ENCODE measurements at regions not wholly inside any gene's neighbourhood (a gene's known extent, or its start where the extent isn't known, plus 50 kb on each side); places are given as distances from the start of the nearest gene placed in this dataset.

DNA sequence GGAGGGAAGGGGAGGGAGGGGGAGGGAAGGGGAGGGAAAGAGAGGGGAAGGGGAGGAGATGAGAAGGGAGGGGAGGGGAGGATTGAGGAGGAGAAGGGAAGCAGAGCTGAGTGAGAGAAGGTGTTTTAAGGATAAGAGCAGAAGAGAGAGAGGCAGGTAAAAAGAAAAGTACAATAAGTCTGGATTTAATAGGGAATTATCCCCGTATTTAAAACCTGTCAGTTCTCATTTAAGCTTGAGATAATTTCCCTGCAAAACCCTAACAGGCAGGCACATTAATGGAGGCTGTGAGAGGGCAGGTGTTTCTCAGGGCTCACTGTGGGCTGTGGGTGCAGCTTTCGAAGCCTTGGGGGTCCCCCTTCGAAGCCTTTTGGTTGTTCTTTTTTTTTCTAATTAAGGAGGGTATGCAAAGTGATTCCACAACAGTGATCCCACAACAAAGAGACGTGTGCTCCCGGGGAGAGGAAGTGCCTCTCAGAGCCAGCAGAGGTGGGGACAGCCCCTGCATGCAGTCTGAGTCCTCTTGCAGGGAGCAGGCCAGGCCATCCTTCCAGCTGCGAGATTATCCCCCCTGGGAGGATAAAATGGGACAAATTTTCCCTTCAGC lies 317.9 kb upstream of the IRX1 start:
- Histone ChIP-seq H4K91ac (replicated peaks; ENCODE audit: insufficient read length, low read length) (no peak overlapping the region), H2BK120ac (replicated peaks; ENCODE audit: low read depth, low read length) (no peak overlapping the region), H3K79me1 (ENCODE audit: low read depth, low read length) (no peaks in the 10 kb centered on the region), H4K8ac (ENCODE audit: extremely low read depth, insufficient read depth, low read length) (no peak overlapping the region), H2BK20ac (ENCODE audit: low read length) (no peak overlapping the region), H3K56ac (replicated peaks; ENCODE audit: insufficient read length, low read depth, low read length) (no peak overlapping the region), H3K79me2 (ENCODE audit: control insufficient read depth in 1 of 2, insufficient read depth in 2 of 2, low read length in 2 of 2) (no peaks in the 10 kb centered on the region), H2AK5ac (ENCODE audit: low read depth, low read length) (no peak overlapping the region), H3K27me3 (replicated peaks in 1 of 4; ENCODE audit: control insufficient read depth in 3 of 4, extremely low read depth in 1 of 4, insufficient read depth in 3 of 4, low read length in 3 of 4) (0 out of 7 replicates have a peak, but pooled peaks cover 0 to 2% (median 0%) of the 10 kb centered on the region in 4 experiments), H4K5ac (ENCODE audit: insufficient read length, low read depth, low read length) (no peak overlapping the region), H3K4ac (replicated peaks; ENCODE audit: insufficient read length, low read depth, low read length) (no peak overlapping the region), H4K20me1 (replicated peaks in 1 of 2; ENCODE audit: control insufficient read depth in 1 of 2, insufficient read depth in 2 of 2, low read length in 2 of 2) (no peaks in the 10 kb centered on the region), H2AFZ (ENCODE audit: low read length) (no peak overlapping the region), H3K27ac (ENCODE audit: low read depth, low read length) (no peak overlapping the region), H3K18ac (ENCODE audit: extremely low read depth, low read length) (peak overlapping the region; percentile 32), H2BK12ac (ENCODE audit: low read depth, low read length) (no peak overlapping the region), H3K4me1 (replicated peaks in 1 of 4; ENCODE audit: control insufficient read depth in 3 of 4, insufficient read depth in 4 of 4, low read length in 3 of 4) (peaks cover 0 to 7% (median 4%) of the 10 kb centered on the region in 4 experiments; a peak in 1 of 7 replicates), H2BK5ac (ENCODE audit: low read depth, low read length) (no peak overlapping the region; the same call in 1 of the 2 replicates), H3K4me3 (ENCODE audit: extremely low read depth in 1 of 4, insufficient read depth in 2 of 4, low read depth in 3 of 4, low read length in 4 of 4) (peak overlapping the region in 3 of 4 experiments; percentile 4 to 41 (median 26); a peak in 4 of 8 replicates), H3K23me2 (ENCODE audit: low read depth, low read length) (peaks cover 3% of the 10 kb centered on the region; the same call in 1 of the 2 replicates), H3K23ac (ENCODE audit: insufficient read length) (no peak overlapping the region), H3K36me3 (ENCODE audit: control insufficient read depth in 2 of 4, insufficient read depth in 4 of 4, low read length in 3 of 4) (no peaks in the 10 kb centered on the region), H2BK15ac (ENCODE audit: low read length) (no peak overlapping the region), H3K4me2 (ENCODE audit: insufficient read depth in 1 of 2, low read depth in 2 of 2, low read length in 2 of 2) (peak overlapping the region; percentile 44 to 46), H3K9me3 (ENCODE audit: insufficient read depth in 2 of 2, low read depth in 1 of 2, low read length in 1 of 2) (no peaks in the 10 kb centered on the region), H3K9ac (replicated peaks in 1 of 4; ENCODE audit: extremely low read depth in 1 of 4, low read depth in 3 of 4, low read length in 3 of 4) (no peak overlapping the region), H3K14ac (ENCODE audit: insufficient read length) (no peak overlapping the region)
- ChIA-PET CTCF (ENCODE audit: partially characterized antibody) (interaction anchor here (1.3 kb wide), 1 partner anchor 82 kb away, joined by 5 read pairs; no protein-coding TSS in a partner anchor), POLR2A (ENCODE audit: partially characterized antibody) (interaction anchor here (1.0 kb wide), 1 partner anchor 525 kb away, joined by 3 read pairs; no protein-coding TSS in a partner anchor)
- peak in 1 of 2 experiments; percentile 23 for DNase-seq (ENCODE audit: low read depth in 1 of 2, low spot score in 2 of 2)
- no peak for FAIRE-seq
- 7% methylated on average over 6 of the region's 6 CpGs; no CpG with 5 or more reads in 1 of the 2 experiments for WGBS, 2 experiments (ENCODE audit: extremely low coverage in 1 of 2, insufficient coverage in 1 of 2, insufficient read length in 1 of 2, insufficient replicate concordance in 2 of 2, low coverage in 1 of 2, low lambda C conversion rate in 2 of 2, missing lambda C conversion rate in 1 of 2)
- TF ChIP-seq TBP (IDR thresholded peaks at IDR 0.05; ENCODE audit: low read depth, low read length) = no peak
- no peak for TF ChIP-seq TEAD4 (IDR thresholded peaks at IDR 0.05; ENCODE audit: low read depth, low read length)
- no peak for TF ChIP-seq SRF (IDR thresholded peaks at IDR 0.05; ENCODE audit: low read depth, low read length)
- no peak for TF ChIP-seq ZNF274 (IDR thresholded peaks at IDR 0.05; ENCODE audit: borderline replicate concordance, extremely low read depth, low read length)
- no peak; the same call in 1 of the 2 replicates for TF ChIP-seq EGR1 (IDR thresholded peaks at IDR 0.05; ENCODE audit: borderline replicate concordance, low read depth, low read length)
- TF ChIP-seq KDM4A (IDR thresholded peaks at IDR 0.05; ENCODE audit: low read depth, low read length, severe bottlenecking) = no peak
- no peak for TF ChIP-seq GTF2F1 (IDR thresholded peaks at IDR 0.05; ENCODE audit: borderline replicate concordance, low read depth, low read length)
- TF ChIP-seq RXRA (IDR thresholded peaks at IDR 0.05; ENCODE audit: insufficient read depth, low read depth, low read length) = no peak
- no peak for TF ChIP-seq RFX5 (IDR thresholded peaks at IDR 0.05; ENCODE audit: borderline replicate concordance, low read depth, low read length)
- TF ChIP-seq JUN (IDR thresholded peaks at IDR 0.05; ENCODE audit: low read depth, low read length) = no peak
- no peak for TF ChIP-seq CREB1 (IDR thresholded peaks at IDR 0.05)
- TF ChIP-seq TAF1 (IDR thresholded peaks at IDR 0.05; ENCODE audit: low read depth, low read length) = no peak
